ENCODE measurements at regions not wholly inside any gene's neighbourhood (a gene's known extent, or its start where the extent isn't known, plus 50 kb on each side); places are given as distances from the start of the nearest gene placed in this dataset.

DNA sequence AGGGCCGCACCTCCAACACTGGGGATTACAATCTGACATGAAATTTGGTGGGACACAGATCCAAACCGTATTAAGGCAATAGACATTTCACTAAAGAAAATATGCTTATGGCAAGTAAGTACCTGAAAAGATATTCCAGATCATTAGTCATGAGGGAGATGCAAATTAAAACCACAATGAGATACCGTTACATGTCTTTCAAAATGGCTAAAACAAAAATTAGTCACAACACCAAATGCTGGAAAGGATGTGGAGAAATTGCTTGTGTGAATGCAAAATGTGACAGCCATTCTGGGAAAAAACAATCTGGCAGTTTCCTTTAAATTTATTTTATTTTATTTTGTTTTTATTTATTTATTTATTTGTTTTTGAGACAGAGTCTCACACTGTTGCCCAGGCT lies 82.3 kb upstream of the PTGDR start:
- TF ChIP-seq TEAD2 (tag; IDR thresholded peaks at IDR 0.05) (no peak), ZNF24 (IDR thresholded peaks at IDR 0.05) (no peak), PHF21A (IDR thresholded peaks at IDR 0.05; ENCODE audit: borderline replicate concordance, low read depth) (no peak), FOXK1 (CRISPR knock-in tag; IDR thresholded peaks at IDR 0.05; ENCODE audit: borderline replicate concordance) (no peak), ZNF311 (CRISPR knock-in tag; IDR thresholded peaks at IDR 0.05) (no peak), FUS (optimal IDR thresholded peaks at IDR 0.05; ENCODE audit: low read depth, low read length) (no peak), ZNF232 (CRISPR knock-in tag; IDR thresholded peaks at IDR 0.05) (no peak), EZH2 (IDR thresholded peaks at IDR 0.05; ENCODE audit: borderline replicate concordance, low read depth, low read length) (no peak), HDGF (IDR thresholded peaks at IDR 0.05) (no peak)
- TF ChIP-seq, protein P1, sequence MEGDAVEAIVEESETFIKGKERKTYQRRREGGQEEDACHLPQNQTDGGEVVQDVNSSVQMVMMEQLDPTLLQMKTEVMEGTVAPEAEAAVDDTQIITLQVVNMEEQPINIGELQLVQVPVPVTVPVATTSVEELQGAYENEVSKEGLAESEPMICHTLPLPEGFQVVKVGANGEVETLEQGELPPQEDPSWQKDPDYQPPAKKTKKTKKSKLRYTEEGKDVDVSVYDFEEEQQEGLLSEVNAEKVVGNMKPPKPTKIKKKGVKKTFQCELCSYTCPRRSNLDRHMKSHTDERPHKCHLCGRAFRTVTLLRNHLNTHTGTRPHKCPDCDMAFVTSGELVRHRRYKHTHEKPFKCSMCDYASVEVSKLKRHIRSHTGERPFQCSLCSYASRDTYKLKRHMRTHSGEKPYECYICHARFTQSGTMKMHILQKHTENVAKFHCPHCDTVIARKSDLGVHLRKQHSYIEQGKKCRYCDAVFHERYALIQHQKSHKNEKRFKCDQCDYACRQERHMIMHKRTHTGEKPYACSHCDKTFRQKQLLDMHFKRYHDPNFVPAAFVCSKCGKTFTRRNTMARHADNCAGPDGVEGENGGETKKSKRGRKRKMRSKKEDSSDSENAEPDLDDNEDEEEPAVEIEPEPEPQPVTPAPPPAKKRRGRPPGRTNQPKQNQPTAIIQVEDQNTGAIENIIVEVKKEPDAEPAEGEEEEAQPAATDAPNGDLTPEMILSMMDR (IDR thresholded peaks at IDR 0.05 in 2 of 3, conservative IDR thresholded peaks at IDR 0.05 in 1 of 3; ENCODE audit: insufficient read depth in 2 of 3, low read depth in 1 of 3, low read length in 3 of 3): no peak
- TF ChIP-seq, protein P2, sequence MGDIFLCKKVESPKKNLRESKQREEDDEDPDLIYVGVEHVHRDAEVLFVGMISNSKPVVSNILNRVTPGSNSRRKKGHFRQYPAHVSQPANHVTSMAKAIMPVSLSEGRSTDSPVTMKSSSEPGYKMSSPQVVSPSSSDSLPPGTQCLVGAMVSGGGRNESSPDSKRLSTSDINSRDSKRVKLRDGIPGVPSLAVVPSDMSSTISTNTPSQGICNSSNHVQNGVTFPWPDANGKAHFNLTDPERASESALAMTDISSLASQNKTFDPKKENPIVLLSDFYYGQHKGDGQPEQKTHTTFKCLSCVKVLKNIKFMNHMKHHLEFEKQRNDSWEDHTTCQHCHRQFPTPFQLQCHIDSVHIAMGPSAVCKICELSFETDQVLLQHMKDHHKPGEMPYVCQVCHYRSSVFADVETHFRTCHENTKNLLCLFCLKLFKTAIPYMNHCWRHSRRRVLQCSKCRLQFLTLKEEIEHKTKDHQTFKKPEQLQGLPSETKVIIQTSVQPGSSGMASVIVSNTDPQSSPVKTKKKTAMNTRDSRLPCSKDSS (IDR thresholded peaks at IDR 0.05; ENCODE audit: low read depth, partially characterized antibody): no peak
- TF ChIP-seq, protein P3, sequence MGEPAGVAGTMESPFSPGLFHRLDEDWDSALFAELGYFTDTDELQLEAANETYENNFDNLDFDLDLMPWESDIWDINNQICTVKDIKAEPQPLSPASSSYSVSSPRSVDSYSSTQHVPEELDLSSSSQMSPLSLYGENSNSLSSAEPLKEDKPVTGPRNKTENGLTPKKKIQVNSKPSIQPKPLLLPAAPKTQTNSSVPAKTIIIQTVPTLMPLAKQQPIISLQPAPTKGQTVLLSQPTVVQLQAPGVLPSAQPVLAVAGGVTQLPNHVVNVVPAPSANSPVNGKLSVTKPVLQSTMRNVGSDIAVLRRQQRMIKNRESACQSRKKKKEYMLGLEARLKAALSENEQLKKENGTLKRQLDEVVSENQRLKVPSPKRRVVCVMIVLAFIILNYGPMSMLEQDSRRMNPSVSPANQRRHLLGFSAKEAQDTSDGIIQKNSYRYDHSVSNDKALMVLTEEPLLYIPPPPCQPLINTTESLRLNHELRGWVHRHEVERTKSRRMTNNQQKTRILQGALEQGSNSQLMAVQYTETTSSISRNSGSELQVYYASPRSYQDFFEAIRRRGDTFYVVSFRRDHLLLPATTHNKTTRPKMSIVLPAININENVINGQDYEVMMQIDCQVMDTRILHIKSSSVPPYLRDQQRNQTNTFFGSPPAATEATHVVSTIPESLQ (CRISPR knock-in tag; IDR thresholded peaks at IDR 0.05): no peak
